Left ventricle myocardium inferior (tissue), 1 donor: ENCODE measurements at regions not wholly inside any gene's neighbourhood (a gene's known extent, or its start where the extent isn't known, plus 50 kb on each side); places are given as distances from the start of the nearest gene placed in this dataset.

Experiments
- DNase-seq: peaks from one replicate; pipeline ENCODE4 v3.0.0-alpha.2; 2020
- H3K27ac ChIP-seq: fragments of 200-600 bp; replicated peaks from 2 replicates; pipeline ENCODE4 v1.8.0; 2021
- H3K27me3 ChIP-seq: fragments of 200-600 bp; 2 replicates; pipeline ENCODE4 v1.8.0; 2021; ENCODE audit warnings: low read depth
- H3K36me3 ChIP-seq: fragments of 200-600 bp; 2 replicates; pipeline ENCODE4 v1.8.0; 2021
- H3K4me1 ChIP-seq: fragments of 200-600 bp; 2 replicates; pipeline ENCODE4 v1.8.0; 2021
- H3K4me3 ChIP-seq: fragments of 200-600 bp; 2 replicates; pipeline ENCODE4 v1.8.0; 2021; ENCODE audit warnings: mild to moderate bottlenecking, moderate library complexity
- H3K9me3 ChIP-seq: fragments of 200-600 bp; replicated peaks from 2 replicates; pipeline ENCODE4 v1.8.0; 2021
- CTCF ChIP-seq: fragments of 200-600 bp; IDR thresholded peaks from 2 replicates; pipeline ENCODE4 v1.8.0; 2021; ENCODE audit warnings: antibody characterized with exemption, mild to moderate bottlenecking, borderline replicate concordance
- intact Hi-C: fragments of 100-400 bp; cut with micrococcal nuclease; formaldehyde crosslinking; loops from one replicate; pipeline ENCODE4 v1.11.0; 2022
- donor health status: DM: no; HTN: yes; CAD: no; lungs with severe emphysema.

GRCh38 chr9:82539146-82539545, 523.8 kb downstream of the RASEF start:
- intact Hi-C loops, result loop anchor here (5.0 kb wide), 1 partner anchor 63 kb away; no protein-coding TSS in a partner anchor
- no peak for DNase-seq
- TF ChIP-seq CTCF, result no peak
- Histone ChIP-seq H3K27me3 (no peaks in the 10 kb centered on the region), H3K36me3 (no peaks in the 10 kb centered on the region), H3K4me3 (no peak overlapping the region), H3K4me1 (no peaks in the 10 kb centered on the region), H3K9me3 (no peaks in the 10 kb centered on the region), H3K27ac (no peak overlapping the region)

- no peak for DNase-seq
- H3K36me3 ChIP-seq, result no peaks in the 10 kb centered on the region
- H3K9me3 ChIP-seq, result no peaks in the 10 kb centered on the region
- no peaks in the 10 kb centered on the region for H3K4me1 ChIP-seq
- no peaks in the 10 kb centered on the region for H3K27me3 ChIP-seq
- intact Hi-C loops, result loop anchor here (5.0 kb wide), 1 partner anchor 62 kb away; no protein-coding TSS in a partner anchor
- no peak for TF ChIP-seq CTCF
- H3K27ac ChIP-seq, result no peak overlapping the region
- no peak overlapping the region for H3K4me3 ChIP-seq
Observed at GRCh38 chr9:82539856-82540579, 522.9 kb downstream of the RASEF start.

- Histone ChIP-seq H3K27ac (no peak overlapping the region), H3K4me1 (no peaks in the 10 kb centered on the region), H3K9me3 (no peaks in the 10 kb centered on the region), H3K36me3 (no peaks in the 10 kb centered on the region), H3K4me3 (no peak overlapping the region), H3K27me3 (no peaks in the 10 kb centered on the region)
- DNase-seq, result no peak
- no peak for TF ChIP-seq CTCF
- intact Hi-C loops, result no loop called here
Observed at GRCh38 chr9:82543726-82544125, 519.2 kb downstream of the RASEF start.

GRCh38 chr9:82546136-82546535, 516.8 kb downstream of the RASEF start:
- Histone ChIP-seq H3K36me3 (no peaks in the 10 kb centered on the region), H3K4me1 (no peaks in the 10 kb centered on the region), H3K4me3 (no peak overlapping the region), H3K27me3 (no peaks in the 10 kb centered on the region), H3K27ac (no peak overlapping the region), H3K9me3 (no peaks in the 10 kb centered on the region)
- no peak for DNase-seq
- intact Hi-C loops, result no loop called here
- no peak for TF ChIP-seq CTCF

- intact Hi-C loops, result no loop called here
- H3K9me3 ChIP-seq, result no peaks in the 10 kb centered on the region
- H3K4me1 ChIP-seq, result peaks cover 13% of the 10 kb centered on the region
- DNase-seq, result no peak
- no peak overlapping the region for H3K27ac ChIP-seq
- no peak overlapping the region for H3K4me3 ChIP-seq
- H3K27me3 ChIP-seq, result no peaks in the 10 kb centered on the region
- no peaks in the 10 kb centered on the region for H3K36me3 ChIP-seq
- no peak for TF ChIP-seq CTCF
Observed at GRCh38 chr9:82547995-82548394, 514.9 kb downstream of the RASEF start.
